Stimulated activated memory B cell treated with anti-CD40 and anti-IgM and Interleukin-4, amounts not matched to agents 10 μg/mL and 1 μg/mL and 100 μg/mL, for 72 hours (primary cell): ENCODE measurements at regions not wholly inside any gene's neighbourhood (a gene's known extent, or its start where the extent isn't known, plus 50 kb on each side); places are given as distances from the start of the nearest gene placed in this dataset.
A peak's percentile ranks its signal among the peaks of the same experiment; 100 is the strongest.

Source experiments
- ATAC-seq: fragments of 150-1000 bp; cut with Tn5 transposase; 2 replicates; pipeline ENCODE4 v1.10.0; 2021
- H3K27ac Mint-ChIP-seq: one replicate; pipeline ENCODE4 v1.8.0; 2022; ENCODE audit warnings: mild to moderate bottlenecking, mixed read lengths
- H3K27me3 Mint-ChIP-seq: one replicate; pipeline ENCODE4 v1.8.0; 2022; ENCODE audit warnings: mixed read lengths
- H3K36me3 Mint-ChIP-seq: one replicate; pipeline ENCODE4 v1.8.0; 2022; ENCODE audit warnings: mixed read lengths
- H3K4me1 Mint-ChIP-seq: one replicate; pipeline ENCODE4 v1.8.0; 2022; ENCODE audit warnings: mixed read lengths
- H3K4me3 Mint-ChIP-seq: one replicate; pipeline ENCODE4 v1.8.0; 2022; ENCODE audit warnings: mild to moderate bottlenecking, moderate library complexity, mixed read lengths
- H3K9me3 Mint-ChIP-seq: one replicate; pipeline ENCODE4 v1.8.0; 2022; ENCODE audit warnings: mixed read lengths

DNA sequence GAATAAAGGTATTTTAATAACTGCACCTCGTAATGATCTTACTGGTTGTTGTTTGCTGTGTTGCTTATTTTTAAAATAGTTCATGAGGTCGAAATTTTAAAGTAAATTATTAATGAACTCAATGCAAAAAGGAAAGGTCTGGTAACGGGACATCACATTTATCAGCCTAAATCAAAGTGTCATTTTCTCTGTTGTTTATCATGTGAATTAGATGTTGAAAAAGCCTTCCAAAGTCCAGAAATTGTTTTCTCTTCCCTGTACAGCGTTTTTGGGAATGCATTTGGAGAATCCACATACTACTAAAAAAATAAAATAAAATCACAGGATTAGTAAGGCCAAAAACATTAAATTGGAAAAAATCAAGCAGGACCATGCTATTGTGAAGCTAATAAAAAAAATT, 339.2 kb upstream of the NECTIN3 start:
- H3K9me3 Mint-ChIP-seq: no peaks in the 10 kb centered on the region
- peaks cover 10% of the 10 kb centered on the region for H3K27me3 Mint-ChIP-seq
- peaks cover 8% of the 10 kb centered on the region for H3K4me1 Mint-ChIP-seq
- H3K27ac Mint-ChIP-seq: no peak overlapping the region
- no peaks in the 10 kb centered on the region for H3K36me3 Mint-ChIP-seq
- no peak overlapping the region for H3K4me3 Mint-ChIP-seq
- no peak for ATAC-seq

DNA sequence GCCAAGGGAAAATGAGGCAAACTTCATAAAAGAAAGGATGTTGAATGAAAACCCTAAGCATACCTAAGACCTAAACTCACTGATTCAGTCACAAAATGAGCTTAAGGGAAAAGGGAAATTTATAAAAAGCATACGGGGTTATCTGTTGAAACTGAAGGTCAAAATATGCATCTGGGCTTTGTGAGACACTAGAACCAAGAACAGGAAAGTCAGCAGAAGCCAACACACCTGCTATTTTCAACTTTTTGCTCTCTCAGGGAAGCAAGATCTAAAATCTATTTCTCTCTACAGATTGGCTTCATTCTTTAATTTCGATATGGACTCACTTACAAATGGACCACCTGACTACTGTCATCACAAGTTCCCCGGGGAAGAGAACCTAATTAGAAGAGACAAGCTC, 338.6 kb upstream of the NECTIN3 start:
- H3K27me3 Mint-ChIP-seq: peaks cover 10% of the 10 kb centered on the region
- no peak for ATAC-seq
- H3K4me3 Mint-ChIP-seq: no peak overlapping the region
- H3K9me3 Mint-ChIP-seq: no peaks in the 10 kb centered on the region
- H3K4me1 Mint-ChIP-seq: peaks cover 8% of the 10 kb centered on the region
- H3K36me3 Mint-ChIP-seq: no peaks in the 10 kb centered on the region
- no peak overlapping the region for H3K27ac Mint-ChIP-seq

DNA sequence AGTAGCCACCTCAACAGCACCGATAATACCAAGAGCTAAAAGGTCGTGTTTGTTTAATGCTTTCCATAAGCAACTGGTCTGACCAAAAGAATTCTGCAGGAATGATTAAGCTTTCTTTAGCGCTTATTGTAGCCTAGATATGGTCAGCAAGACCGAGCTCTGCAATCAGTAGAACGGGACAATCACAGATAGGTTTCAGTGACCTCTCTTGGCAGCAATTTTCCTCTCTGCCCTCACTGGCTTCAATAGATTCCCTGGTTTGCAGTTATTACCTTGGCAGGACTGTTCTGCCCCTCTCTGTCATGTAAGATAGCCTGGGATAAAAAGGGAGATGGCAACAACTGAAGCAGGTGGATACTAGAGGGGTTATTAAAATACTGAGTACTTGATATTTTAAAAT, 337.1 kb upstream of the NECTIN3 start:
- H3K4me3 Mint-ChIP-seq: no peak overlapping the region
- H3K27ac Mint-ChIP-seq: no peak overlapping the region
- H3K9me3 Mint-ChIP-seq: no peaks in the 10 kb centered on the region
- no peaks in the 10 kb centered on the region for H3K36me3 Mint-ChIP-seq
- H3K27me3 Mint-ChIP-seq: peaks cover 10% of the 10 kb centered on the region
- ATAC-seq: no peak
- H3K4me1 Mint-ChIP-seq: peaks cover 8% of the 10 kb centered on the region

DNA sequence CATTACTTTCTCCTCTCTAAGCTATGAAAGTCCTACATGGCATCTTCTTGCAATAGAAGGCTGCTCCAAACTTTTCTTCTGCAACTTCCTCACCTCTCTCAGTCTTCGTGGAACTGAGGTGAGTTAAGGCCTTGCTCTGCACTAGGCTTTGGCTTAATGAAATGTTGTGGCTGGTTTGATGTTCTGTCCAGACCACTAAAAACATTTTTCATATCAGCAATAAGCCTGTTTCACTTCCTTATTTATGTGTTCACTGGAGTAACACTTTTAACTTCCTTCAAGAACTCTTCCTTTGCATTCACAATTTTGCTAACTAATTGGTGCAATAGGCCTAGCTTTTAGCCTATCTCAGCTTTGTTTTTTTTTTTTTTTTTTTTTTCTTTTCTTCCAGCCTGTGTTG, 335.3 kb upstream of the NECTIN3 start:
- Mint-ChIP-seq H3K9me3 (no peaks in the 10 kb centered on the region), H3K27ac (no peak overlapping the region), H3K4me3 (no peak overlapping the region), H3K27me3 (no peaks in the 10 kb centered on the region), H3K4me1 (peaks cover 8% of the 10 kb centered on the region), H3K36me3 (no peaks in the 10 kb centered on the region)
- ATAC-seq: peak; percentile 80

DNA sequence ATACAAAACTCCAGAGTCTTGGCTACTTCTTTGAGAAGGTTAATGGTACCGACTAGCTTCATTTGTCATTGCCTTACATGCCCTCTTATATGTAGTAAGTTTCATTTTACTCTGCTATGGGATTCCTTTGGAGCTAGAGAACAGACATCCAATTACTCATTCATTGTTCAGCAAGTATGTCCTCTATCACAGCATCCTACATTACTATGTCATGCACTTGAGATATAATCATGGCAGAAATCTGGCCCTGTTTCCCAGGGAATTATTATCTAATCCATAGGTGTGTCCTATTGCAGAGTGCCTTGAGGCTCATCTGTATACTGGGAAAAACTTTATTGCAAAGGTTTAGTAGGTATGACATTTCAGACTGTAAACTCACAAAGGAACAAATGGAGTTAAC, 333.1 kb upstream of the NECTIN3 start:
- ATAC-seq: no peak
- no peaks in the 10 kb centered on the region for H3K9me3 Mint-ChIP-seq

DNA sequence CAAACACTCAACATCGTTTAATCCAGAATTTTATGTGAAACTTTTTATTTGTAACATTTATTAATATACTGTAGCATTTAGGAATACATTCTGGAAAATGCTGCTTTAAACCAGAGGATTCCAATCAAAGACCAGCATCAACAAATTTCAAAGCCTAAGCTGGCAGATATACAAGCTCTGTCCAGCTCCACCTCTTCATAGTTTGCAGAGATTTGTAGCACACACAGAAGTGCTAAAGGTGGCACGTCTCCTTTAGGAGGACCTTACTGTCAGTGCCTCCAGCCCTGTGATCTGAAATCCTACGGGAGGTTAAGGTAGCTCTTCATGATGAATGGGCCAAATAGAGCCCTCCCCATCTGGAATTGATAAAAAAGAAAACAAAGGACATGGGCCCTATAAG, 329.7 kb upstream of the NECTIN3 start:
- Mint-ChIP-seq H3K4me1 (peaks cover under 1% of the 10 kb centered on the region), H3K27me3 (no peaks in the 10 kb centered on the region), H3K4me3 (no peak overlapping the region), H3K9me3 (no peaks in the 10 kb centered on the region), H3K36me3 (no peaks in the 10 kb centered on the region), H3K27ac (no peak overlapping the region)
- ATAC-seq: no peak

More for the DNA sequence above, 333.1 kb upstream of the NECTIN3 start:
- H3K4me3 Mint-ChIP-seq: no peak overlapping the region
- H3K27ac Mint-ChIP-seq: no peak overlapping the region
- peaks cover 8% of the 10 kb centered on the region for H3K4me1 Mint-ChIP-seq
- H3K27me3 Mint-ChIP-seq: no peaks in the 10 kb centered on the region
- no peaks in the 10 kb centered on the region for H3K36me3 Mint-ChIP-seq

DNA sequence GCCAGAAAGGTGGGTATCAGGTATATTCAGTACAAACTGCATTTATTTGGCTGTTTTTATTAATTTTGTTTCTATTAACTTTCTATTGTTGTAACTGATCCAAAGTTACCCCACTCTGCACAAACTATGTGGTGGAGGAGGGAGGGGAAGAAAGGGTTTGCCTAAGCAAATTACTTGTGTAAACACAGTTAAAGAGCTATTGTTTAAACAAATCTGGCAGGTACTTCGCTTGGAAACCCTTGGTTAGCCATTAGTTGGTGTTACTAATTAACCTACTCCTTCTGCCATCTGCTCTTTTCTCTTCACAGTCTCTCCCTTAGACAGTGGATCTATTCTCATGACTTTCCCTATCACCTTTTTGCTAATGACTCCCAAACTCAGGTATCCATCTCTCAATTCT, 328.4 kb upstream of the NECTIN3 start:
- H3K27me3 Mint-ChIP-seq: no peaks in the 10 kb centered on the region
- H3K36me3 Mint-ChIP-seq: no peaks in the 10 kb centered on the region
- H3K4me1 Mint-ChIP-seq: no peaks in the 10 kb centered on the region
- no peak overlapping the region for H3K4me3 Mint-ChIP-seq
- ATAC-seq: no peak
- no peaks in the 10 kb centered on the region for H3K9me3 Mint-ChIP-seq
- no peak overlapping the region for H3K27ac Mint-ChIP-seq

DNA sequence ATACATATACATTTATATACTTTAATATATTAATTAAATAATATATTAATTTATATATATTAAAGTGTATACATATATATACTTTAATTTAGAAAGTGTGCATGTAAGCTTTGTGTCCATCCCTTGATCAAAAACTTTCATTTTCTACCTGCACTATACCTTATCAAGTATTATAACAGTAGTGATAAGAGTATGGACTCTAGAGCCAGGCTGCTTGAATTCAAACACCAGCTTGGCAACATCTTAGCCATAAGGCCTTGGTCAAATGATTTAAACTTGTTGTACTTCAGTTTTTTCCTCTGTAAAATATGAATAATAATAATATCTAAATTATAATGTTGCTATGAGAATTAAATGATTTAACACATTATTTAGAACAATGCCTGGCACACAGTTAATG, 327.6 kb upstream of the NECTIN3 start:
- Mint-ChIP-seq H3K27me3 (no peaks in the 10 kb centered on the region), H3K4me1 (no peaks in the 10 kb centered on the region), H3K4me3 (no peak overlapping the region), H3K36me3 (no peaks in the 10 kb centered on the region), H3K27ac (no peak overlapping the region), H3K9me3 (no peaks in the 10 kb centered on the region)
- no peak for ATAC-seq

DNA sequence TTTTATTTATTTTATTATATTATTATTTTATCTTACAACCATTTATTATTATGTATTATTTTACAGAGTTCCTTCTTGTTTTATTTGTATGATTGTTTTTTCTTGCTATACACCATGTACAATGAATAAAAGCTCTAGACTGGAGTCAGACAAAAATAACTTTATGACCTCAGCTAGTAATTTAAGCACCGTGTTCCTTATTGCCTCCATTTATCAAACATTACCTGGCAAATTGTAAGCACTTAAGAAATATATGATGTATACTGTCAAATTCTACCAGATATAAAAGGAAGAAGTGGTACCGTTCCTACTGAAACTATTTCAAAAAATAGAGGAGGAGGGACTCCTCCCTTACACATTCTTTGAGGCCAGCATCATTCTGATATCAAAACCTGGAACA, 326.9 kb upstream of the NECTIN3 start:
- Mint-ChIP-seq H3K4me3 (no peak overlapping the region), H3K36me3 (no peaks in the 10 kb centered on the region), H3K4me1 (no peaks in the 10 kb centered on the region), H3K27ac (no peak overlapping the region), H3K9me3 (no peaks in the 10 kb centered on the region), H3K27me3 (no peaks in the 10 kb centered on the region)
- ATAC-seq: no peak

DNA sequence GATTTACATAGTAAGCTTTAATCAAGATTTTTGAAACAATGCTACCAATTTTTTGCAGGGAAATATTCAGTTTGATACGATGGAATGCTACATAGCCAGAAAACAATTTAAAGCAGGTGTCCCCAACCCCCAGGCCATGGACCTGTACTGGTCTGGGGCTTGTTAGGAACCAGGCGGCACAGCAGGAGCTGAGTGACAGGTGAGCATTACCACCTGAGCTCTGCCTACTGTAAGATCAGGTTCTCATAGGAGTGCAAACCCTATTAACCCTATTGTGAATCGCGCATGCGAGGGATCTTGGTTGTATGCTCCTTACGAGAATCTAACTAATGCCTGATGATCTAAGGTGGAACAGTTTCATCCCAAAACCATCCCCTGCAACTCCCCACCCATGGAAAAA, 322.6 kb upstream of the NECTIN3 start:
- H3K9me3 Mint-ChIP-seq: no peaks in the 10 kb centered on the region
- H3K4me1 Mint-ChIP-seq: no peaks in the 10 kb centered on the region
- H3K27ac Mint-ChIP-seq: no peak overlapping the region
- H3K36me3 Mint-ChIP-seq: no peaks in the 10 kb centered on the region
- no peak overlapping the region for H3K4me3 Mint-ChIP-seq
- no peaks in the 10 kb centered on the region for H3K27me3 Mint-ChIP-seq
- ATAC-seq: no peak

DNA sequence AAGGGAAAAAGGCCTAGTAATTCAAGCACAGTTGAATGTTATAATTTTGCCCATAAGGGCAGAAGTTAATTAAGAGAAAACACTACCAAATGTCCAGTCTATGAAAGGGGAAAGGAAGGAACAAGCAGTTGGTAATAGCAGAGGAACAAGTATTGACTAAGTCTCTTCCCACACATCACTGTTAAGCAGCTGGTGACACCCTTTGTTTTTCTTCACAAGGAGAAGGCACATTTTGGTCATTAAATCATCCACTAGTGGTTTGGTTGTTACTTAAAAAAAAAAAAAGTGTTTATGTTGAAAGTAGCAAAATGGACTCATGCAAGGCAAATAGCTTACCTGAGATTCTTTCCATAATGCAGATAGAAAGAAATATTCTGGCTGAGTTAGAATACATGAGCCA, 321.4 kb upstream of the NECTIN3 start:
- no peaks in the 10 kb centered on the region for H3K36me3 Mint-ChIP-seq
- no peaks in the 10 kb centered on the region for H3K9me3 Mint-ChIP-seq
- no peaks in the 10 kb centered on the region for H3K27me3 Mint-ChIP-seq
- H3K4me1 Mint-ChIP-seq: no peaks in the 10 kb centered on the region
- H3K4me3 Mint-ChIP-seq: no peak overlapping the region
- H3K27ac Mint-ChIP-seq: no peak overlapping the region
- ATAC-seq: no peak

DNA sequence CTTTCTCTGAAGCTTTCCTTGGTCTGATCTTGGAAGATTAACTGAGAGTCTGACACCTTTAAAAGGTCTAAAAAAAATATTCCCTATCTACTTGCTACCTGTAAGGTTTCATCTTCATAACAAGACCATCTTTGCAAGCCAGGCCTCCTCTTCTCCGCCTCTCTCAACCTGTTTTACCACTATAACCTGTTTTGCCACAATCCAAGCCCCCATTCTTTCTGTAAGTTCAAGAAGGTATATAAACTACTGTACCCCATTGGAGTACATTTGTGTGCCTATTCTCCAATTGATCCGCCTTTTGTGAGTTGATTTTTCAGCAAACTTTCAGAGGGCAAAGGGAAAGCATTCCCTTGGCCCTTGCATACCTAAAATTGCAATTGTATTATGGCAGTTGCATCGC, 319.3 kb upstream of the NECTIN3 start:
- Mint-ChIP-seq H3K36me3 (no peaks in the 10 kb centered on the region), H3K9me3 (no peaks in the 10 kb centered on the region), H3K4me3 (no peak overlapping the region), H3K4me1 (no peaks in the 10 kb centered on the region), H3K27me3 (no peaks in the 10 kb centered on the region), H3K27ac (no peak overlapping the region)
- ATAC-seq: no peak

DNA sequence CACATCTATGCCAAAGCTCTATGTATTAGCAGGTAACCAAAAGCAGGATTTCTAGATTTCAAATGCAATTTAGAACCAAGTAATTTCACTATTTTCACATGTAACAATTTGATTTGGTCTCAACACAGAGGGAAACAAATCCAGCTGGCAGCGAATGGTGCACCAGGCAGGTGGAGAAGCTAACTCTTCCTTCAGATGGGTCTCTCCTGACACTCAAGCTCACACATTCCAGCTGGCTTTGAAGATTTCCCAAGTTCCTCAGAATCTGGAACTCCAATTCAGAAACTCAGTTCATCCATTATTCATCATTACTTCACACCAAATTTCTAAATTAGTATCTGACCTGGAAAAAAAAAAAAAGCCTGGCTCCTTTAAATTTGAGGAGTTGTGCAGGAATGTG, 318.1 kb upstream of the NECTIN3 start:
- no peaks in the 10 kb centered on the region for H3K36me3 Mint-ChIP-seq
- no peak for ATAC-seq
- no peaks in the 10 kb centered on the region for H3K9me3 Mint-ChIP-seq
- H3K4me3 Mint-ChIP-seq: no peak overlapping the region
- H3K4me1 Mint-ChIP-seq: no peaks in the 10 kb centered on the region
- H3K27me3 Mint-ChIP-seq: no peaks in the 10 kb centered on the region
- H3K27ac Mint-ChIP-seq: no peak overlapping the region

DNA sequence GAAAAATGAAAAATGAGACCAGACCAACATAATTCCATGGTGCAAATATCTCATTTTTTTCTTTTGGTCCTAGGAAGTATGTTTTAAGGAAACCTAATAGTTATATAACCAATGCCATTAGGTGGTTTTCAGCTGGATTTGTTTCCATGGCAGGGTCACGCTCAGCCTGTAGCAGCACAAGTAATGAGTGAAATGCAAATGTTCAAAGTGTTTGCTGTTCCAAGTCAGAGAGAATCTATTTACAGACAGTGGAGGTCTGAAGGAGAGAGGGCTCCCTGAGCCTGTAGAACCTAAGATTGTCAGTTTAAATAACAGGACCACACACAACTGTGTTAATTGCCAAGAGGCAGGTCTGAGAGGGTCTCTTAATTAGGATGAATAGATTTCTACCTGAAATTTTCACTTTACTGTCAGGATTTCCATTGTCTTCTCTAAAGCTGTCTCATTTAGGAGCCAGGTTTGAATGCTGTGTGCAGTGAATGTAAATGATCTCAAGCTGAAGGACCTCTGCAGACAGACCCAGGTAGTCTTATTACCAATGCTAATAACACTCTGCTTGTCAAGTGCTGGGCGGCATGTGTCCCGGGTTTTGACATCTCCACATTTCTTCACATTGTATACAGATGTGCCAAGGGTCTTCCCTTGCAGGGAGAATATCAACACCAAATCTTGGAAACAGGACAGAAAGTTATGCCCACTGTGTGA, 317.3 kb upstream of the NECTIN3 start:
- Mint-ChIP-seq H3K4me3 (no peak overlapping the region), H3K27ac (no peak overlapping the region), H3K27me3 (no peaks in the 10 kb centered on the region), H3K36me3 (no peaks in the 10 kb centered on the region), H3K9me3 (no peaks in the 10 kb centered on the region), H3K4me1 (no peaks in the 10 kb centered on the region)
- no peak for ATAC-seq

DNA sequence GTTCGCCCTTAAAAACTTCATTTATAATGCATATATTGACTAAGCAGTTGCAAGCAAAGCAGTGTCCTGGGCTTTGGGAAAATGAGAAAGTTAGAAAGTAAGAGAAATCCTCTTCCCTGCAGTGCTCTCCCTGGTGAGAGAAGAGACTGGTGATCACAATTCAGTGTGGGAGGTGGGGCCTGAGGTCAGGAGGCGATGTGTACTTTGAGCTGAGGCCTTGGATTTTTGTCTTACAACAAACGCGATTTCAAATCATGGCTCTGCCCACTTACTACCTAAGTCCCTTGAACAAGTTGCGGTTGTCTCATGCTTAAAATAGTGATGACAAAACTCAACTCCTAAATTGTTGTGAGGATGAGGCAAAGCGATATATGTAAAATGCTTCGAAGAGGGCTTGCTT, 316.3 kb upstream of the NECTIN3 start:
- Mint-ChIP-seq H3K36me3 (no peaks in the 10 kb centered on the region), H3K4me1 (no peaks in the 10 kb centered on the region), H3K27ac (no peak overlapping the region), H3K9me3 (peaks cover 3% of the 10 kb centered on the region), H3K4me3 (no peak overlapping the region), H3K27me3 (no peaks in the 10 kb centered on the region)
- ATAC-seq: no peak

DNA sequence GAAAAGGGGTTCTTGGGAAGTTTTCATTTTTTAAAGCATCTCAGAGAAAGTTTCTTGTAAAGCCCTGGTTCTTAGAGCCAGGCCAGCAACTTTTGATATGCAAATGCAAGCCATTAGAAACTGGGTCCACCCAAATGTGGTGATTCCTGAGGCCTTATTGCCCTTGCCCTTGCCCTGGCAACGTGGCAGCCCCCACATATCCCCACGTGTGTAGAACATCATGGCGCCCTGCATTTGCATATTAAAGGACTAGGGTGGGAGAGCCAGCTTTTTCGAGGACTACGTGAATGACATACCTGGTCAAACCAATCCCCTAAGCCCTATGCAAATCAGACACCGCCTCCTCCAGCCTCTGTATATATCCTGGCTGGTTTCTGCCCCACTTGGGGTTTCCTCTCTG, 314.9 kb upstream of the NECTIN3 start:
- no peaks in the 10 kb centered on the region for H3K27me3 Mint-ChIP-seq
- no peak overlapping the region for H3K4me3 Mint-ChIP-seq
- H3K9me3 Mint-ChIP-seq: peaks cover 3% of the 10 kb centered on the region
- no peak overlapping the region for H3K27ac Mint-ChIP-seq
- H3K4me1 Mint-ChIP-seq: no peaks in the 10 kb centered on the region
- H3K36me3 Mint-ChIP-seq: no peaks in the 10 kb centered on the region
- no peak for ATAC-seq

DNA sequence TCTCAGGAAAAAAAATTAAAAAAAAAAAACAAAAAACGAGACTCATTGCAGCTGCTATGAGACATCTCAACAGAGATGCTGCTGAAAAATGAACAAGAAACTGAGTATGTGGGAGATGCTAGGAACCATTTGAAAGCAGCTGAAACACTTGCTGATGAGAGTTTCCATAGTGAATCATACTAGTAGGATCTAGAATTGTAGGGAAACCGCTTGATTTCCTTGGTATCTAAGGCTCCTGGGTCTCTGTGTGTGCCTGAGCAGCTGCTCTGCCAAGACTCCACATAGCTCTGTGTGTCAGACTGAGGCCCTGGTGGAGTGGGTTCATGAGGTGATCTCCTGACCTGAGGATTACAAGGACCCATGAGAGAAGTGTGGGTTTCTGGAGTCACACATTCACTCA, 313.4 kb upstream of the NECTIN3 start:
- ATAC-seq: no peak
- Mint-ChIP-seq H3K4me3 (no peak overlapping the region), H3K9me3 (peaks cover 3% of the 10 kb centered on the region), H3K36me3 (no peaks in the 10 kb centered on the region), H3K27ac (no peak overlapping the region), H3K4me1 (no peaks in the 10 kb centered on the region), H3K27me3 (no peaks in the 10 kb centered on the region)
